Cardiac septum (tissue), 1 donor: ENCODE measurements at regions not wholly inside any gene's neighbourhood (a gene's known extent, or its start where the extent isn't known, plus 50 kb on each side); places are given as distances from the start of the nearest gene placed in this dataset.

Source experiments
- DNase-seq: peaks from one replicate; pipeline ENCODE4 v3.0.0-alpha.2; 2020; ENCODE audit warnings: low spot score
- intact Hi-C: fragments of 100-400 bp; cut with DNase I; formaldehyde crosslinking; loops from one replicate; pipeline ENCODE4 v1.14.0; 2022
- donor health status: DM: no; HTN: no; CAD: no.

DNA sequence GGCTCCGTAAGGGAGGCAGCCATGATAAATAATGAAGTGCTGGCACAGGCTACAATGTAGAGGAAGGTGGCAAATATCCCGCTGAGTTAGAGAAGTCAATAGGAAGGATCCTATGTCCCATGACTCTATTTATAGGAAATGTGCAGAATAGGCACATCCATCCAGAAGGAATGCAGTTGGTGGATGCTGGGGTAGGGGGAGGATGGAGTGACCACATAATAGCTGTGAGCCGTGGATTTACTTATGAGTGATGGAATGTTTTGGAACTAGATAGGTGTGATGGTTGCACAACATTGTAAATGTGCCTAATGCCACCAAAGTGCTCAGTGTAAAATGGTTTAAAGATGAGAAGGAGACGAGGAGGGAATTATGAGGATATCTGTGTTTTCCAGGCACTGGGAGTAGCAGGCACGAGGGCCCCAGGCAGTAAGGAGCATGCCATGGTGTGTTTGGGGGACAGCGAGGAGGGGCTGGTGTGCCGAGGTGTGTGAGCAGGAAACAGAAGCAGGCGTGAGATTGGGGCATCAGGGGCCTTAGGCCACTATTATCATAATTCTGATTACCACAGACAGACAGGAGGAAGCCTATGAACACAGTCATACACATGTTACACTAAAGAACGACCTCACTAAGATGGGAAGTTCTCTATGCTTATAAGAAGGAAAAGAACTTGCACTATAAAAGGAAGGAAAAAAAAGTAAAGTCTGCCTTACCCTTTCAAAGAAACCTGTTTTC lies 837.3 kb upstream of the TMEM132C start:
- intact Hi-C loops, result no loop called here
- DNase-seq, result no peak

DNA sequence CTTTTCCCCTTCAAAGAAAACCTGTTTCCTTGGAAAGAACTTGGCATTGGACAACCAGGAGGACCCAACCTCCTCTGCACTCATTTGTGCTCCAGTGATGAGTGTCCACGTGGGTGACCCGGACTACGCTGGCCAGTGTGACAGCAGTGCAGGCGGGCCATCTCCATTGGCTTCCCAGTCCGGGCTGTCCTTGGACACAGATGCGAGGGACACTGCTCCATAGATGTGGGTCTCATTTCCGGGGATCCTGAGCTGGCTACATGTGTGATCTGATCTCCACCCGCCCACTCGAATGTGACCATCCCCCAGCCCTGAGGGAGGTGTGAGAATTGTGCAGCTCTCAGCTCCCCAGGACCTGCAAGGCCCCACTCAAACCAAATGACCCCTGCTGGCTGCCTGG lies 836.6 kb upstream of the TMEM132C start:
- intact Hi-C loops, result no loop called here
- no peak for DNase-seq

DNA sequence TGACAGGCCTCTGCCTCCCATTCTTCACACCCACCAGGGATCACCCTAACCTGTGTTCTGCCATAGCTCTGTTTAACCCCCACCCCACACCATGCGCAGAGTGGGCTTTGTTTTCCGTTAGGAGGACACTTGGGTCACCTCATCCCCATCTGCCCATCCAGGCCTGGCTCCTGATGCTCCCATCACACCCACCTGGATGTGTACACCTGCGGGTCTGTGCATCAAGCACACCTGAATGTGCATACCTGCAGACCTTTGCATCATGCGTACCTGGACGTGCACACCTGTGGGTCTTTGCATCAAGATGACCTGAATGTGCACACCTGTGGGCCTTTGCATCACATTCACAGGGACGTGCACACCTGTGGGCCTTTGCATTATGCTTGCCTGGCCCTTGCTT lies 835.8 kb upstream of the TMEM132C start:
- intact Hi-C loops, result no loop called here

DNA sequence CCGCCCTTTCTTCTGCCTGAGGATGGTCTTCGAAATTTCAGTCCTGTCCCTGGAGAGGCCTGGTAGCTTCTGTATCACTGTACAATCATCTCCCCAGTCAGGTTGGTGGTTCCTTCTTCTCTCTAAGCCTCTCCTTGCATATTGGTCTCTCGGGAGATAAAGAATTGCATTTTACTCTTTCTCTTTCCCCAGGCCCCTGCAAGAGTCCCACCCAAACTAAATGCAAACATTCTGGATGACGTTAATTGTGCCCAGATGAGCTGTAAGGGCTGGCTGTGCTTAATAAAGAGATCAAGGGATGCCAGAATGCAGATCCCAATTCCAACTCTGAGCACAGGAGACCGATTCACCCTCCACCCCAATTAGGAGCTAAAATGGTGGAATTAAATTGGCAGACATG lies 835.4 kb upstream of the TMEM132C start:
- no peak for DNase-seq
- intact Hi-C loops, result no loop called here

More for the DNA sequence above, 835.8 kb upstream of the TMEM132C start:
- no peak for DNase-seq

DNA sequence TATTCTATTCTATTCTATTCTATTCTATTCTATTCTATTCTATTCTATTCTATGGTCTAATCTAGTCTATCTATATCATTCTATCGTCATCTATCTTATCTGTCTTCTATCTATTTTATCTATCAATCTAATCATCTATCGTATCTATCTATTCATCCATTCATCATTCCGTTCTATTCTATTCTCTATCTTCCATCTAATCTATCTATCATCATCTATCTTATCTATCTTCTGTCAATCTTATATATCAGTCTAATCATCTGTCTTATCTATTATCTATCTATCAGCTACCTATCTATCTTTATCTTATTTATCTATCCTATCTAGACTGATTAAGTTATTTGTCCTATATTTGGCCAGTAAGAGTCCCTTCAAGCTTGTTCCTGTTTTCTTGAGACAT lies 831.5 kb upstream of the TMEM132C start:
- DNase-seq, result no peak
- intact Hi-C loops, result no loop called here

DNA sequence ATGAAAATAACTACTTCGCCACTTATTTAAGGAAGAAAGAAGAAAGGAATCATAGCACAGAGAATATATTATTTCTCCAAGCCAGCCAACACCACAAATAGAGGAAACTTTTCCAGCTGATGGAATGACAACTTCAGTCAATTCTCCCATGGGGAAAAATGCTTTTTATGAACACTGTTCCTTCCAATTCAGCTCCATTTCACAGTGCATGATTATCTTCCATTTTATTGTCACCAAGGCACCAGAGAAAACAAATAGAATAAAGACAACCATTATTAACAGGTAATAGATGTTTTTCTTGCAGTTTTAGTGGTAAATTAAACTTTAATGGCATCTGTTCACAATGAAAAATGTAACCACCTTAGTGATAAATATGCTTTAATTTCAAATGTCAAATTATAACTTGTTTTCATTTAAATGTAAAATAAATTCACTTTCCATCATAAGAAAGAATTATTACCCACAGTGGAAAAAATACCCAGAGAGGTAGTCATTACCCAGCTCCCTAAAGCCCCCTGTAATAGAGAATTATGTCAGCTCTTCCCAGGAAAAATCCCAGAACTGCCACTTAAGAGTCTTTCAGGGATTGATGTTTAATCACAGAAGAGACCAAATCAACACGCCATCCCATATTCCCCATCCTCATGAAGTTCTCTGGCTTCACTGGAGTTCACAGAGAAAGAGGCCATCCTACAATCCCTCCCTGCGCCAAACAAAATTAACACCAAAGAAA lies 828.3 kb upstream of the TMEM132C start:
- DNase-seq, result no peak

DNA sequence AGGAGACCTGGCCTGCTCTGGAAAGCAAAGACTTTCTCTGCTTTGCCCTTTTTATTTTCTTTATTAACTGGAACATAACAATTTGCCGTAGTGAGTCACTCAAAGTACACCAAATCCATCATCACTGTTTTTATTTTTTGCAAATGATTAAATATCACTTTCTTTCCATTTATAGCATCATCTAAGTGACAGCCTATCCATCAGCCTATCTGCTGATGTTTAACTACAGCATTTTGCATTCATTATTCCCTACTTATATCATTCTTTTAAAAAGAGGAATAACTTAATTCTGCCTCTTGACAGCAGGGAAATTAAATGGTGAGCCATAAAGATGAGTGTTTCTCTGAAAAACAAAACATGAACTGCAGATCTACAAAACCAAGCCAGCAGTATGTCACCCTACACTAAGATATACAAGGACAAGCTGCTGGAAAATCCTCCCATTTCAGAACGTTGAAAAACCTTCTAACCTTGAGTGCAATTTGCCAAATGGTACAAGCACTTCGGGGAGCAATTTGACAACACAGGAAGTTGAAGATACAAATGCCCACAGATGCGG lies 821.3 kb upstream of the TMEM132C start:
- DNase-seq, result no peak
- intact Hi-C loops, result no loop called here

More for the DNA sequence above, 828.3 kb upstream of the TMEM132C start:
- intact Hi-C loops, result no loop called here

DNA sequence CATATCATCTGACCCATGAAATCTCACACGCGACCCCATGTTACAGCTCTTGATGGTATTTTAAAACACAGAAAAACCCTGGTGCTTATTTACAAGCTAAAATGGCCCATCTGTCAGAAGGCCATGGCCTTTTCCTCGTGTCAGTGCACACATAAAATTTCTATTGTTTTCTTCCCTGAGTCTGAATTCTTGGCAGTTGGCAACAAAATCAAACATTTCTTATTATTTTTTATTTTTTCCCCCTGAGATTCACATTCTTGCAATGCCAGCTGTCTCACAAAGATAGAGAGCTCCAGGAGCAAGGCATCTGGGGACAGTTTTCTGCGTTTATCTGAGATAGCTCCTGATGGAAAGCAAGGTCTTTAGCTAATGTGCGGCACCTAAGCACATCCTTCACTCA lies 818.1 kb upstream of the TMEM132C start:
- intact Hi-C loops, result no loop called here
- DNase-seq, result no peak

DNA sequence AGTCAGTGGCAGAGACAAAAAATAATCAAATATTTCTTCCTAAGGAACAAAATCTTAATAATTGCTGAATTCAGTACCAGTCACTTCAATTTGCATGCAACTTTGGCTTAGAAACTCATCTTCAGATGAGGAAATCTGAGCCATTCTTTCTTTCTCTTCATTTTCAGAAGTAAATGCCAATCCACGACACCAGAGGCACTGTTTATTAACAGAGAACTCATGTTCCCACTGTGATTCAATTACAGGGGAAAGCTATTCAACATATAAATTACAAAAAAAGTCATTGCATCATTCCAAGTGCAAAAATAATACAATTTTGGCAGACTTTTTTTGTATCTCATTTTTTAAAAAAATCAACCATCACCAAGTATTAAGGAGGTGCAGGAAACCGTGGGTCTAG lies 816.1 kb upstream of the TMEM132C start:
- intact Hi-C loops, result no loop called here
- no peak for DNase-seq

DNA sequence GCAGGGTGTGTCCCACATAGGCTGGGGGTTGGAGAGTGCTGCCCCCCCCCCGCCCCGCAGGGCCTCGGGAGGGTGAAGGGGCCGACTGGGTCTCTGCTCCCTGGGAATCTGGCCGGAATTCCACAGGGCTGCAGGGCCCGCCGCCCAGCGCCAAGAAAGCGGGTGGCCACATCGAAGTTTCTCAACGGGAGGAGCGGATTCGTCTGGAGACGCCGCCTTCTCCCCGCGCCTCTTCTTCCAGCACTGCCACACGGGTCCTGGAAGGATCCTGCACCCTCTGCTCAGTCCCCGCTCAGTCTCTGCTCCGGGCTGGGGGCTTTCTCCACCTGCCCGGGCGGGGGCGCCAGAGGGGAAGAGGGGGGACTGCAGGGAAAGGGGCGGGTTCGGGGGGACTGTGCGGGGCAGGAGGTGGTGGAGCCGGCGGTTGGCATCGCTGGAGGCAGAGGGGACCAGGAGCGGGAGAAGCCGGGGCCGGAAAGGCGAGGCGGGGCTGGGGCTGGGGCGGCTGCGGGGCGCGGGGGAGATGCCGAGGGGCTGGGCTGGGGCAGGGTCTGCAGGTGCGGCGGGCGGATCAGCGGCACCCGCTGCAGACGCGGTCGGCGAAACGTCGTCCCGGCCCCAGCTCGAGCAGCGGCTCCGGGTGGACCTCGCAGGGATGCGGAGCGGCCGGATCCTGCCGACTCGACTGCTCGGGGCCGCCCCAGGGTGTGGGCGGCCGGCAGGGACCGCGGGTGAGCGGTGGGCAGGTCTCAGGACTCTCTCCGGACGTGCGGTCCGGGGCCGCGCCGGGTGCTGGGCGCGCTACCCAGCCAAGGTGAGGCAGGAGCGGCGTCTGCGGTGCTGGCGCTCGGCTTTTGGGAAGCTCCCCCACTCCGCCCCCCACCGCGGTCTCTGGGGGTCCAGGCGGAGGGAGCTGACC lies 811.4 kb upstream of the TMEM132C start:
- intact Hi-C loops, result no loop called here
- DNase-seq, result no peak

DNA sequence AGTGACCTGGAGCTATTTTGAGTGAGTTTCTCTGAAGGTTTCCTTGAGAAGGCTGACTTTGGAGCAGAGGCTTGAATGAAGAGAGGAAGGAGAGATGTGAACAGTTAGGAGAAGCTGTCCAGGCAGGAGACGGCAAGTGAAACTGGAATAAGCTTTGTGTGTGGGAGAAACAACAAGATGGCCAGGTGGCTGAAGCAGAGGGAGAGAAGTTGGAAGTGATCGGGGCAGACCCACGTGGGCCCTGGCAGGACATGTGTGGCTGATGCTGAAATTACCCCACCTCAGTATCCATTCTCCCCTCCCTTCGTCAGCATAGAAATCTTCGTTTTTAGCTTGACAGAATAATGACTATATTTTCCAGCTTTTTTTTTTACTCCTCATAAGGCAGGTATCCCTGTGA lies 809.2 kb upstream of the TMEM132C start:
- no peak for DNase-seq
- intact Hi-C loops, result no loop called here

DNA sequence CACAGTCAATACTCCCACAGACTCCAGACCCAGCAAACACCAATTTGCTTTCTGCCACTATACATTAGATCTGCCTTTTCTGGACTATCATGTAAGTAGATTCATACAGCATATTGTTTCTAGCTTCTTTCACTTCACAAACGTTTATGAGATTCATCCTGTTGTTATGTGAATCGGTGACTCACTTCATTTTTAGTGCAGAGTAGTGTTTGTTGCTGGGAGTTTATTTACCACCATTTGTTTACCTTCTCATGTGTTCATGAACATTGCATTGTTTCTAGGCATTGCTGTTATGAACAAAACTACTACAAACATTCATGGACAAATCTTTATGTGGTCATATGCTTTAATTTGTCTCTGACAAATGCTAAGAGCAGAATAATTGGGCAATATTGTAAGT lies 807.8 kb upstream of the TMEM132C start:
- intact Hi-C loops, result no loop called here
- no peak for DNase-seq

DNA sequence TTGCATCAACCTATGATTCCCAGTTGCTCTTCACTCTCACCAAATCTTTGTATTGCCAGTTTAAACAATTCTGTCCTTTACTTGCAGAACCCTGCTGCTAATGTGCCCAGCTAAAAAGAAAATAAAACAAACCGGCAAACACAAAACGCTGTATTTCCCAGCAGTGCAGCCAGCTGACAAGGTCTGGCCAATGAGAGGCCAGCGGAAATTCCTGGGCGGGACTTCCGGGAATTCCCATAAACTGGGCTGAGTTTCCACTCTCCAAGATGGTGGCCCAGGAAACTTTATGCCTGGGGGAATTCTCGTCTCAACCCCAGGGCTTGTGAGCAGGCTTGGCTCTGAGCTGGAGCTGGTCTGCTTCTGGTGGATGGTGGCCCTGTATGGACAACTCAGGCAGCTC lies 807.3 kb upstream of the TMEM132C start:
- intact Hi-C loops, result no loop called here
- DNase-seq, result no peak

DNA sequence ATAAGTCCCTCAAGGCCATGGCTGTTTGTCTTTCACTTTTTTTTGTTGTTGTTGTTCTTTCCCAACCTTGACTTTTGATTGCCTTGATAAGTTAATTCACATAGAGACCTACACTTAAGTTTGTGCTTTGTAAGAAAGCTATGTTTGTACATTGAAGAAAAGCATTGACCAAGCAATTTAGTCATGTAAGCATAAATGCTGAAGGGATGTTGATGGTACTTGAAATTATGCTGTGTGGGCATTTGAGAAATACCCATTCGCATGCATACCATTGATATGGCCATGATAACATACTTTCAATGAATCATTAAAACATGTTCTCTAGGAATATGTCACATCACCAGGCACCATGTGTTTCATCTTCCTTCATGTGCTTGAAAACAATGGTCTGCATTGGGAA lies 803.7 kb upstream of the TMEM132C start:
- intact Hi-C loops, result no loop called here
- DNase-seq, result no peak

DNA sequence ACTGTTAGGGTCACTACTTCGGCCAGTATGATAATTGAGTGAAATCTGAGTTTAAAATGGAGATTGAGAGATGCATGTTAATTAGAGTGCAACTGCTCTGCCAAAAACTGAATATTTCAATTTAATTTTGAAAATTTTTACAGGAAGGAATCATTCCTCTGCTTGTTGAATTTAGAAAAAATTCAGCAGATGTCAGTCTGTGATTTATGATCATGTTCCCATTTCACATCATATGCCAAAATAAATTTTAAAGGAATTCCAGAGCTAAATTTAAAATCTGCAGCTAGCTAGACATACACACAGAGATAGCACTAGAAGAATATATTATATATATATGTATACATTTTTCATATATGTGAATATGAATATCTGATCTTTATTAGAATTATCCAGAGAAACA lies 797.6 kb upstream of the TMEM132C start:
- intact Hi-C loops, result no loop called here
- no peak for DNase-seq

DNA sequence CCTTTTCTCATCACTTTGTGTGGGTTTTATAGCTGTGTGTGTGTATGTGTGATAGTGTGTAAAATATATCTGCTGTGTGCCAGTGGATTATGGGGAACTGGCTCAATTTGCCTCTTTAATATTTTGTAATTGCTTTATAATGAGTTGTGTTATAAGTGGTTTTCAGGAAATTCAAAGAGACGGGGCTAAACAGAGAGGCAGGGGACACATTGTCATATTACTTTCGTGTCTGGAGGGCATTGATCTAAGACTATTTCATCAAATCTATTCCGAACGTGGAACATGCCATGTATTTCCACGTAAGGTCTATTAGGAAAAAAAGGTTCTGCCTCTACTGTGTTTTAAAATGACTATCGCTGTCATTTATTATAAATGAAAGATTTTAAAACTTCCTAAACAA lies 793.2 kb upstream of the TMEM132C start:
- DNase-seq, result no peak
- intact Hi-C loops, result no loop called here

DNA sequence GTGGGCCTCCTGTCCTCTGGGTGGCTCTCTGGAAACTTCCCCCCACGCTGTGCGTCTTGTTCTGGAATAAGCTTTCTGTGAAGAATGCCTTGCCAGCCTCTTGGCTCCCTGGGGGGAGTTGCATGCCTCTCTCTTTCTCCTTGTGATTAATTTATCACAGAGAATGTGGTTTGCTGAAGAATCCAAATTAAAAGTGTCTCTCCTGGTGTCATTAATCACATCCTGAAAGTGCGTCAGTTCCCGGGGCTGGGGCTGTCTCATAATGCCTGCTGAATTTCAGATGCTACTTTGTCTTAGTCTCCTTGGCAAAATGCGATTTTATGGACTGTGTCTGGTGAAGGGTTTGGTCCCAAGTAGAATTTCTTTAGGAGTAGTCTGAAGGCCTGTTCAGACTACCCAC lies 787.7 kb upstream of the TMEM132C start:
- intact Hi-C loops, result no loop called here
- DNase-seq, result no peak

DNA sequence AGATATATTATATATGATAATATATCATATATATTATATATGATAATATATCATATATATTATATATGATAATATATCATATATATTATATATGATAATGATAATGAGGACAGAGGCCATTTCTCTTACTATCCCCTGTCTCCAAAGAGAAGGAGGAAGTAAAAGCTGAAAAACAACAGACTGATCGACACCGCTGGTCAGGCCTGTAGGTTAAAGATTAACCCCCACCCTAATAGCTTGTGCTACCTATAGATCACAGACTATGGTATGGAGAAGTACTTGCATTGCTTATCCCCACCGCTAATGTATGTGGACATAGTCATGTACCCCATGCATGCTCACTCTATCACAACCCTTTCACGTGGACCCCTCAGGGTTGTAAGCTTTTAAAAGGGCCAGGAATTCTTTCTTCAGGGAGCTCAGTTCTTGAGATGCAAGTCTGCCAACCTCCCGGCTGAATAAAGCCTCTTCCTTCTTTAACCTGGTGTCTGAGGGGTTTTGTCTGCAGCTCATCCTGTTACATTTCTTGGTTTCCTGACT lies 786.1 kb upstream of the TMEM132C start:
- intact Hi-C loops, result no loop called here
- DNase-seq, result no peak

DNA sequence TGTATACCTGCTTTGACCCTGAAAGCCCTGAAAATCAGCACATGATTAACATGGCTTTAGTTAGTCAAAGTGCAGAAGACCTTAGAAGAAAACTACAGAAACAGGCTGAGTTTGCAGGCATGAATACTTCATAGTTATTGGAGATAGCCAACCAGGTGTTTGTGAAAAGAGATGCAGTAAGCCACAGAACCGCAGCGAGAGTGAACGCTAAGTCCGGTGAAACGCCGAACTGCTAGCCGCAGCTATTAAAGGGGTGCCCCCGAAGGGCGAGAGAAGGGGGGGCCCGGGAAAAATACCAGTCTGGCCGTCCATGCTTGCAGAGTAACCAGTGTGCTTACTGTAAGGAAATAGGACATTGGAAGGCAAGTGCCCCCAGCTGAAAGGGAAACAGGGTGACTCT lies 784.0 kb upstream of the TMEM132C start:
- no peak for DNase-seq
- intact Hi-C loops, result no loop called here

DNA sequence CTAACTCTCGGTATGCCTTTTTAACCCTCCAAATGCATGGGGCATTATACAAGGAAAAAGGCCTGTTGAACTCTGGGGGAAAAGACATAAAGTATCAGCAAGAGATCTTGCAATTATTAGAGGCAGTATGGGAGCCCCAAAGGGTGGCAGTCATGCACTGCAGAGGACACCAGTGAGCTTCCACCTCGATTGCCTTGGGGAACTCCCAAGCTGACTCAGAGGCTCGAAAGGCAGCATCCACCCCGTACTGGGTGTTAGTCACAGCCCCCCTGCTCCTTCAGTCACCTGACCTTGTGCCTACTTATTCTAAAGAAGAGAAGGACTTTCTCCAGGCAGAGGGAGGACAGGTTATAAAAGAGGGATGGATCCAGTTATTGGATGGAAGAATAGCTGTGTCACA lies 781.4 kb upstream of the TMEM132C start:
- intact Hi-C loops, result no loop called here
- DNase-seq, result no peak
